HG03342 (cell line): ENCODE measurements at regions not wholly inside any gene's neighbourhood (a gene's known extent, or its start where the extent isn't known, plus 50 kb on each side); places are given as distances from the start of the nearest gene placed in this dataset.

Source experiments
- ATAC-seq: cut with Tn5 transposase; IDR thresholded peaks from one replicate; pipeline ENCODE4 v1.9.1; 2021; ENCODE audit warnings: mild to moderate bottlenecking, moderate library complexity; ENCODE audit not compliant: unreplicated experiment

GRCh38 chr12:84741692-84742091 lies 170.9 kb downstream of the SLC6A15 start:
- no peak for ATAC-seq

DNA sequence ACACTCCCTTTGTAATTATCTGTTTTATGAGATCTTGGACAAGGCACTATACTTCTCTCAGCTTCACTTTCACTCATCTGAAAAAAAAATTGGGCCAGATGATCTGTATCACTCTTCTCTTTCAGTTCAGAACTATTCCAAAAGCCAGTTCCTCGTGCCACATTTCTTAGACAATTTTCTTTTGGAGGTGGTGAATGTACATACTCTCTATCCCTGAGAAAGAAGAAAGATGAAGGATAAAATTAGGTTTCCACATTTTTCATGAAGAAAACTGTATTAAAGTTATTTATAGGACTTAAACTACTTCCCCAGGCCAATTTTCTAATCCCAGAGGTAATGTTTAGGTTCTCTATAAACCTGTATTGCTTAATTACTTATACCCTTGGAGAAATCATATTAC lies 171.6 kb downstream of the SLC6A15 start:
- ATAC-seq: no peak

GRCh38 chr12:84740602-84741001 lies 172.0 kb downstream of the SLC6A15 start:
- no peak for ATAC-seq

- ATAC-seq: no peak
Observed at GRCh38 chr12:84738481-84738972, 174.1 kb downstream of the SLC6A15 start.

DNA sequence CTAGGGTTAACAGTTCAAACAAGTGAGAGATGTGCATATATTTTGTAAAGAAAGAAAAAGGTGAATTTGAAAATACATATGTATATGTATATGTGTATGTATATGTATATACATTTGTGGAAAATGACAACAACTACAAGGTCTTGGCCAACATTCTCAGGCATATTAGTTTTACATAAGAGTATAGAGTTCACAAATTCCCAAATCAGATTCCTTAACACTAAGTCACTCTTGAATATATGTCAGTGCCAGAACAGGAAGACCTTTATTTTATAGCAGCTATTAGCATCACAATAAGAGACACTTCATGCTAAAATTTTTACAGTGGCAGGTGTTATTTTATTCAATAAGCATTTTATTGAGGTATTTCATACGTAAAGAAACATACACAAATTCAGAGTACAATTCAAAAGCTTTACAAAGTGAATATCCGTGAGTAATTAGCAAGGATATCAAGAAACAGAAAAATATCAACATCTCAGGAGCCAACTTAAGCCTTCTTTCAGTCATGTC lies 179.7 kb downstream of the SLC6A15 start:
- no peak for ATAC-seq

DNA sequence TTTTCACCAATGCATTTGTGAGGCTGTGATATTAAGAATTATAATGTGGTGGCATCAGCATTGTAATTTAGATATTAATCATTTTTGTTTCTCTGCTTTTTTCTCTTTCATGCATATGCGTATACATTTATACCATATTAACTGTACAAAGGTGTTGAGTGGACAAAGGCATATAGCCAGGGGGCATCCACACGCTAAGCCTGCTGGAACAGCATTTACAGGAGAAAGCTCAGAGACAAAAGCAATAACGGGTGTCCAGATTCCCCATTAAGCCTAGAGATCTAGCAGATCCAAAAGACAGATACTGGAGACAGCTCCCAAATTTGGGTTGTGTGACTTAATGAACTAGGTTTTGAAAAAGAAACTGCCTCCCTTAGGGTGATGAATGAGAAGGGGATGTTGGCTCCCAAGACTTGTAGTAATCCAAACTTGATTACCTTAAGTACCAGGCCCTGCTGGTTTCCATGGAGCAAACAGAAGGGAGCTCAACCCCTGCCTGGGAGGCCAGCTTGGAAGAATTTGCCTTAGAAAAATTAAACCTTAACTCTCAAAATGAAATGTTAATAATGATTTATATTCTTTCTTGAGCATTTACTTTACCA lies 181.9 kb downstream of the SLC6A15 start:
- ATAC-seq: no peak

GRCh38 chr12:84727961-84728360 lies 184.6 kb downstream of the SLC6A15 start:
- ATAC-seq: no peak

GRCh38 chr12:84726780-84727179 lies 185.8 kb downstream of the SLC6A15 start:
- ATAC-seq: no peak

GRCh38 chr12:84723988-84724387 lies 188.6 kb downstream of the SLC6A15 start:
- no peak for ATAC-seq

- ATAC-seq: no peak
Observed at GRCh38 chr12:84719997-84720396, 192.6 kb downstream of the SLC6A15 start.

GRCh38 chr12:84718906-84719305 lies 193.7 kb downstream of the SLC6A15 start:
- ATAC-seq: no peak

GRCh38 chr12:84712747-84713146 lies 199.9 kb downstream of the SLC6A15 start:
- ATAC-seq: no peak

DNA sequence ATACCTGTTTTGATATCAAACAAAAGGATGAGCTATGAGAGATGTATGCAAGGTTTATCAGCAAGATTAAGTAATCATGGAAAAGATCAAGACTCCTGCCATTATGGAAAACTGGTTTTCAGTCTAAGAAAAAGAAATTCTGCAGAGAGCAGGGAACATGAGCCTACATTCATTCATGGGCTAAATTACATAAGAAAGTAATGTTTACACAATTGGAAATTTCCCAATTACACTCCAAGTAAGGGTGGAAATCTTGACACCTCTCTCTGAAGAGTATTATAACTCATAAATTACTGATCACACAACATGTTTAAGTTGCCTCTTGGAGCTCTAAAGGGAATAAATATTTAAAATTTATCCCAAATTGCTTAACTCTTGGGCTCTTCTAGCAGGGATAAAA lies 206.2 kb downstream of the SLC6A15 start:
- no peak for ATAC-seq

GRCh38 chr12:84704856-84705255 lies 207.7 kb downstream of the SLC6A15 start:
- no peak for ATAC-seq

DNA sequence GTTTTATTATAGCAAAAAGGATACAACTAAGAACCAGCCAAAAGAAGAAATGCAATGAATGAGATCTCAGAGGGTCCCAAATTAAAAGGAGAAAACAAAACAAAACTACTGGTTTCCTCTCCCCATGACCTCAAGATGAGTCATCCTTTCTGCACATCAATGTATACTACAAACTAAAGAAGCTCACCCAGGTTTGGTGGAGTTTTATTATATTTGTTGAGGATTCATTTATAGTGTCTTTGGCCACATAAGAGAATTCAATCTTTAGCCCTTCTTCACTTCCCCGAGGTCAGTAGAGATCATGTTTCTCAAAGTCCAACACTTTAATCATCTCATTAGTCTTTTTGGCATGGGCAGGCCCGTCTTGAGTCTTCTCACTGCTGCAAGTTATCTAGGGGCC lies 210.6 kb downstream of the SLC6A15 start:
- no peak for ATAC-seq

GRCh38 chr12:84701041-84701440 lies 211.6 kb downstream of the SLC6A15 start:
- ATAC-seq: no peak

GRCh38 chr12:84698576-84699333 lies 213.8 kb downstream of the SLC6A15 start:
- no peak for ATAC-seq

DNA sequence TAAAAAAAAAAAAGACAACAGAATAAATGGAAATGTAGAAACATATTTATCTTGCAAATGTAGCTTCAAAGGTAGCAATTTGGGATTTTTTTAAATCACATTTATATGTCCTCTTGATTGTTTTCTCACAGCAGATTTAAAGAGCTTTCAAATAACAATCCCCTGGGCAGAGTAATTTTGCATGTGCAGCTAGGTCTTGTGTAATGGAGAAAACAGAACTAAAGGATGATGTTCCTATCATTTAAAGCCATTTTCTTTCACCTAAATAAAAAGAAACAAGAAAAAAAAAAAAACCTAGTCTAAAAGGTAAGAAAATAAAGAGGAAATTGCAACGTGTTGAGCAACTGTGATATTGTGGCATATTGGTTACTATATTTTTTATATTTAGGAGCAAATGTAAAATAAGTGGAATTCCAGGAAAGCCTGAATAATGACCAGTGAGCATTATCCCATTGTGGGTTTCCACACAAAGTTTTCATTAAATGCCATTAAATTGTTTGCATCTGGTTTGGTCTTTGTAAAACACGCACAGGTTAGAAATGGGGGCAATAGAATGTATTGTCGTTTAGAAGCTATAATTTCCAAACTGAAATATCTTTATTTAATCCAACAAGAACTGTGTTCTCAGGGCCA lies 215.6 kb downstream of the SLC6A15 start:
- no peak for ATAC-seq

DNA sequence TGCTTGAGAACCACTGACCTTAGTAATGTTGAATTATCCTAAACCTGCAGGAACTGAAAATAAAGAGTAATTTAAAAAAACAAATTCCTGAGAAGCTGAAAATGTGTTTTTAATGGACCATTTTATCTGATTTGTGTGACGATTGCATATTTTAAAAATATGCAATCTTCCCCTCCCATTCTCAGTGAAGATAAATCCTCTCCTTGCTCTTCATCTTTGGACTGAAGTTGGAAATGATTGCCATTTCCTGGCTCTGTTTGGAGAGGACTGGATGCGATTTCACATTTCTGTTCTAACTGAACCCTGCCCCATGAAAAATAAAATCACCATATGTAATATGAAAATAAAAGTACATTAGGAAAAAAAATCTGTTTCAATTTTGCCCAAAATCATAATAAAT lies 216.3 kb downstream of the SLC6A15 start:
- no peak for ATAC-seq

DNA sequence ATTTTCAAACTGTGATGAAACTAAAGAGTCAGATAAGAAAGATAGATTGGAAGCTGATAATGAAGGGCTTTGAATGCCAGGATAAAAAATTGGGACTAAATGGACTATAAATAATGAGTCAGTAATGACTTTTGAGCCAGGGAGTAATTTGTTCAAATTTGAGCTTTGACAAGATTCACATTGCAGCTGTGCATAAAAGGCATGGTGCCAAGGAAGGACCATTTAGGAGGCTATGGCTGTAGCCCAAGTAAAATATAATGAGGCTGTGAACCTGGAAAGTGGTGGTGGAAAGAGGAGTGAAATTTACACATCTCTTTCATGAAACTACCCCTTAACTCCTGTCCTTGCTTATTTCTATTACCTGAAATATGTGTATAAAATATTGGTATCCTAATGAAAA lies 218.5 kb downstream of the SLC6A15 start:
- ATAC-seq: no peak

- ATAC-seq: no peak
Observed at GRCh38 chr12:84692071-84692470, 220.5 kb downstream of the SLC6A15 start.

GRCh38 chr12:84691266-84691665 lies 221.3 kb downstream of the SLC6A15 start:
- no peak for ATAC-seq
